SU-DHL-6 (cell line): ENCODE measurements at regions not wholly inside any gene's neighbourhood (a gene's known extent, or its start where the extent isn't known, plus 50 kb on each side); places are given as distances from the start of the nearest gene placed in this dataset.

Source experiments
- CTCF ChIP-seq: fragments of 200-600 bp; sonication (generic); IDR thresholded peaks from one replicate; pipeline ENCODE4 v1.5.1; 2017; ENCODE audit warnings: antibody characterized with exemption, mild to moderate bottlenecking, low read length, moderate library complexity; ENCODE audit not compliant: insufficient read depth, poor library complexity, severe bottlenecking
- EZH2phosphoT487 ChIP-seq: fragments of 200-600 bp; sonication (generic), shearing (Covaris generic); conservative IDR thresholded peaks from 2 replicates; pipeline ENCODE4 v1.6.1; 2018; ENCODE audit warnings: mild to moderate bottlenecking, antibody characterized with exemption, low read length, moderate library complexity, mixed read lengths

- TF ChIP-seq CTCF (no peak), EZH2phosphoT487 (no peak)
Measured at GRCh38 chr3:135503065-135503759, 462.3 kb upstream of the PPP2R3A start.
